ENCODE measurements at regions not wholly inside any gene's neighbourhood (a gene's known extent, or its start where the extent isn't known, plus 50 kb on each side); places are given as distances from the start of the nearest gene placed in this dataset.

DNA sequence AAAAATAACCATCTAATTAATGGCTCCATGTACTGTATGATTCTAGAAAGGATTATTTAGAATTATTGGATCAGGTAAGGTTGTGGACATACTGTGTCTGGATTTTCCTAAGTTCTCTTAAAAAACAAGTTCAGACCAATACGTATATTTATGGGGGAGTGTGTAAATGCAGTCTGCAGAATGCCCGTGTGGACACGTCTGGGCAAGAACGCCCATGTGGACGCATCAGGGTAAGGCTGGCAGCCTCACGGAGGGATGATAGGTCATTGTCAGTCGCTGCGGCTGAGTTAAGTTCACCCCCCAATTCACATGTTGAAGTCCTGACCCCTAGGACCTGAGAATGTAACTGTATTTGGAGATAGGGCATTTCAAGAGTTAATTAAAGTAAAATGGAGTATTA lies 160.0 kb upstream of the SHH start:
- no peak for TF ChIP-seq POLR2A (IDR thresholded peaks at IDR 0.05)
- TF ChIP-seq, protein P1, sequence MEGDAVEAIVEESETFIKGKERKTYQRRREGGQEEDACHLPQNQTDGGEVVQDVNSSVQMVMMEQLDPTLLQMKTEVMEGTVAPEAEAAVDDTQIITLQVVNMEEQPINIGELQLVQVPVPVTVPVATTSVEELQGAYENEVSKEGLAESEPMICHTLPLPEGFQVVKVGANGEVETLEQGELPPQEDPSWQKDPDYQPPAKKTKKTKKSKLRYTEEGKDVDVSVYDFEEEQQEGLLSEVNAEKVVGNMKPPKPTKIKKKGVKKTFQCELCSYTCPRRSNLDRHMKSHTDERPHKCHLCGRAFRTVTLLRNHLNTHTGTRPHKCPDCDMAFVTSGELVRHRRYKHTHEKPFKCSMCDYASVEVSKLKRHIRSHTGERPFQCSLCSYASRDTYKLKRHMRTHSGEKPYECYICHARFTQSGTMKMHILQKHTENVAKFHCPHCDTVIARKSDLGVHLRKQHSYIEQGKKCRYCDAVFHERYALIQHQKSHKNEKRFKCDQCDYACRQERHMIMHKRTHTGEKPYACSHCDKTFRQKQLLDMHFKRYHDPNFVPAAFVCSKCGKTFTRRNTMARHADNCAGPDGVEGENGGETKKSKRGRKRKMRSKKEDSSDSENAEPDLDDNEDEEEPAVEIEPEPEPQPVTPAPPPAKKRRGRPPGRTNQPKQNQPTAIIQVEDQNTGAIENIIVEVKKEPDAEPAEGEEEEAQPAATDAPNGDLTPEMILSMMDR (IDR thresholded peaks at IDR 0.05 in 4 of 5, conservative IDR thresholded peaks at IDR 0.05 in 1 of 5): no peak

All from gastrocnemius medialis (tissue), 4 donors.